Mesothelial cell of epicardium (in vitro differentiated cells): ENCODE measurements at regions not wholly inside any gene's neighbourhood (a gene's known extent, or its start where the extent isn't known, plus 50 kb on each side); places are given as distances from the start of the nearest gene placed in this dataset.
"Not testable (repeated sequence)": the region's sequence is repeated elsewhere in the genome, so short reads cannot be mapped to it uniquely, and the experiment has no call there.

Experiments used
- DNase-seq, 2 experiments: peaks; one replicate each; pipeline ENCODE4 v3.0.0; 2021; ENCODE audit warnings: low spot score in 2 of 2; ENCODE audit not compliant: unreplicated experiment in 2 of 2
- H3K27ac Mint-ChIP-seq: 2 replicates; pipeline ENCODE4 v1.8.0; 2021; ENCODE audit warnings: mixed read lengths
- H3K27me3 Mint-ChIP-seq: 2 replicates; pipeline ENCODE4 v1.8.0; 2021; ENCODE audit warnings: low read depth, mixed read lengths
- H3K36me3 Mint-ChIP-seq: 2 replicates; pipeline ENCODE4 v1.8.0; 2021; ENCODE audit warnings: mixed read lengths
- H3K4me1 Mint-ChIP-seq: 2 replicates; pipeline ENCODE4 v1.8.0; 2021; ENCODE audit warnings: mixed read lengths
- H3K4me3 Mint-ChIP-seq: 2 replicates; pipeline ENCODE4 v1.8.0; 2021; ENCODE audit warnings: mild to moderate bottlenecking, moderate library complexity, mixed read lengths
- H3K9me3 Mint-ChIP-seq: 2 replicates; pipeline ENCODE4 v1.8.0; 2021; ENCODE audit warnings: mixed read lengths
- TF ChIP-seq, protein P1 (sequence below): fragments of 200-600 bp; sonication (generic); IDR thresholded peaks from one replicate; pipeline ENCODE4 v1.5.0; 2021; ENCODE audit warnings: antibody characterized with exemption; ENCODE audit not compliant: unreplicated experiment

DNA sequence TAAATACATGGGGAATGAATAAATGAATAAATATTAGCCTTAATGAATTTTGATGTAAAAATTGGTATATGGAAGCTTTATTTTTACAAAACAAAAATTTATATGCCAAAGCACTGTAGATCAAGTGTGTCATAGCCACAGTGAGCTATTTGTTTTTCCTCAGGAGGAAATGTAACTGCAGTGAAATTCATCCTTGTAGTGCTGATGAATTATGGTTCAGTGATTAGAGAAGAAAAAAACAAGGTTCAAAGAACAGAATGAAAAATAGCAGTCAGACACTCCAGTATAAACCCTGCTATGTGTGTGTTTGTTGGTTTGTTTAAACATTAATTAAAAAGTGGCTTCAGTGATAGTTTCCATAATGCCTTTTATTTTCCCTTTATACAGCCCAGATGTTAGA is 228.0 kb upstream of the GPR149 start:
- H3K9me3 Mint-ChIP-seq, result peaks cover 6% of the 10 kb centered on the region
- H3K27ac Mint-ChIP-seq, result no peak overlapping the region
- H3K4me1 Mint-ChIP-seq, result peaks cover 6% of the 10 kb centered on the region
- no peaks in the 10 kb centered on the region for H3K36me3 Mint-ChIP-seq
- TF ChIP-seq, protein P1, sequence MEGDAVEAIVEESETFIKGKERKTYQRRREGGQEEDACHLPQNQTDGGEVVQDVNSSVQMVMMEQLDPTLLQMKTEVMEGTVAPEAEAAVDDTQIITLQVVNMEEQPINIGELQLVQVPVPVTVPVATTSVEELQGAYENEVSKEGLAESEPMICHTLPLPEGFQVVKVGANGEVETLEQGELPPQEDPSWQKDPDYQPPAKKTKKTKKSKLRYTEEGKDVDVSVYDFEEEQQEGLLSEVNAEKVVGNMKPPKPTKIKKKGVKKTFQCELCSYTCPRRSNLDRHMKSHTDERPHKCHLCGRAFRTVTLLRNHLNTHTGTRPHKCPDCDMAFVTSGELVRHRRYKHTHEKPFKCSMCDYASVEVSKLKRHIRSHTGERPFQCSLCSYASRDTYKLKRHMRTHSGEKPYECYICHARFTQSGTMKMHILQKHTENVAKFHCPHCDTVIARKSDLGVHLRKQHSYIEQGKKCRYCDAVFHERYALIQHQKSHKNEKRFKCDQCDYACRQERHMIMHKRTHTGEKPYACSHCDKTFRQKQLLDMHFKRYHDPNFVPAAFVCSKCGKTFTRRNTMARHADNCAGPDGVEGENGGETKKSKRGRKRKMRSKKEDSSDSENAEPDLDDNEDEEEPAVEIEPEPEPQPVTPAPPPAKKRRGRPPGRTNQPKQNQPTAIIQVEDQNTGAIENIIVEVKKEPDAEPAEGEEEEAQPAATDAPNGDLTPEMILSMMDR, result no peak
- H3K4me3 Mint-ChIP-seq, result no peak overlapping the region
- no peak for DNase-seq
- peaks cover 5% of the 10 kb centered on the region for H3K27me3 Mint-ChIP-seq

DNA sequence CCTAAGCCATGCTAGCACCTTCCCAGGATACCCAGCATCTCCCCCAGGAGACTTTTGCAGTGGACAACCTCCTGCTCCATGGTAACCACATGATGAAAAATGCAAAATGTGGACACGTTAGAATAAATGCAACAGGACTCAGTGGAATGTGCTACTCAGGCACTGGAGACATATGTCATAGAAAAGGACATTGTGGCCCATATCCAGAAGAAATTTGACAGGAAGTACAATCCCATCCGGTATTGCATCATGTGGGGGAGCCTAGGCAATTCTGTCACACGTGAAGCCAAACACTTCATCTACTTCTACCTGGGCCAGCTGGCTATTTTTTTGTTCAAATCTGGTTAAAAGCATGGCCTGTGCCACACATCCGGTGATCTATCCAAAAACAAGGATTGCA is 227.2 kb upstream of the GPR149 start:
- Mint-ChIP-seq H3K4me3 (no peak overlapping the region), H3K9me3 (peaks cover 6% of the 10 kb centered on the region), H3K27me3 (peaks cover 2% of the 10 kb centered on the region), H3K4me1 (peaks cover 6% of the 10 kb centered on the region), H3K27ac (no peak overlapping the region), H3K36me3 (no peaks in the 10 kb centered on the region)
- no peak for DNase-seq
- TF ChIP-seq, protein P1, result no peak

DNA sequence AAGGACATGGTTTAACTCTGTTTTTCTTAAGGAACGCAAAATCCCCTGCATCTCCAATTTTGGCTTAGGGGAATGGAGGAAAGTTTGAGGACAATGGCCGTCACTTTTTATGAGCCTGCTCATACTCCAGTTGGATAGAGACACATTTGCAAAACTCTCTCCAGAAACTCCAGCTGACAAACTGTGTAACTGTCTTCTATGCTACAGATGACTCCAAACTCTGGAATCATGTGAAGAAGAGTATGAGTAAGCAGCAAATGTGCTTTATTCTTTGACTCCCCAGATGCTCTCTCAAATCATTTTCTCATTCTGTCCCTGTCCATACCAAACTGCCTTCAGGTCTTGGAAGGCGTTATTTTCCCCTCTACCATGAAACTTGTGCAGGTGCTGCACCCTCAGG is 226.5 kb upstream of the GPR149 start:
- Mint-ChIP-seq H3K36me3 (no peaks in the 10 kb centered on the region), H3K27ac (no peak overlapping the region), H3K4me1 (peaks cover 6% of the 10 kb centered on the region), H3K27me3 (peaks cover 4% of the 10 kb centered on the region), H3K9me3 (peaks cover 6% of the 10 kb centered on the region), H3K4me3 (no peak overlapping the region)
- TF ChIP-seq, protein P1, result no peak
- no peak for DNase-seq

DNA sequence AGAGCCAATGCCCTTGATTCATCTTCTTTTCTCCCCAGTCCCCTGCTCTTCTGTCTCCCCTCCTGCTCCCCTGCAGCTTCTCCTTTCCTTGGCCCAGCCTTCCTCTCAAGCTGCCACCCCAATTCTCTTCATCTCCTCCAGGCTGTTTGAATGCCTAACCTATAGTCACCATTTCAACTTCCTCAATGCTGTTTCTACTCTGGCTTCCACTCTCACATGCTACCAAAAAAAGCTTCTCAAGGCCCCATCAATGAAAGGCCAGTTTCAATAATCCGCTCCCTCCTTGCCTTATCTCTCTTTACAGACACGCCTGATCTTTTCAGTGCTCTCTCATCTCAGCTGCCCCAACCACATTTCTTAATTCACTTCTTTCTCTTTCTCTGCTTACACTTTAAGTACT is 212.2 kb upstream of the GPR149 start:
- Mint-ChIP-seq H3K27me3 (no peaks in the 10 kb centered on the region), H3K9me3 (peaks cover 8% of the 10 kb centered on the region), H3K4me3 (no peak overlapping the region), H3K4me1 (no peaks in the 10 kb centered on the region), H3K27ac (no peak overlapping the region), H3K36me3 (no peaks in the 10 kb centered on the region)
- no peak for DNase-seq
- TF ChIP-seq, protein P1, result no peak

DNA sequence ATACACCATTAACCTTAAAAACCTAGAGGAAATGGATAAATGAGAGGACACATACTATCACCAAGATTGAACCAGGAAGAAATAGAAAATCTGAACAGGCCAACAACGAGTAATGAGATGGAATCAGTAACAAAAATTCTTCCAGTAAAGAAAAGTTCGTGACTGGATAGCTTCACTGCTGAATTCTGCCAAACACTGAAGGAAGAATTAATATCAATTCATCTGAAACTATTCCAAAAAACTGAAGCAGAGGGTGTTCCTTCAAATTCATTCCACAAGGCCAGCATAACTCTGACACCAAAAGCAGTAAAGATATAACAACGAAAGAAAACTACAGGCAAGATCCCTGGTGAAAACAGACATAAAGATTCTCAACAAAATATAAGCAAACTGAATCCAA is 195.8 kb upstream of the GPR149 start:
- no peak overlapping the region for H3K27ac Mint-ChIP-seq

DNA sequence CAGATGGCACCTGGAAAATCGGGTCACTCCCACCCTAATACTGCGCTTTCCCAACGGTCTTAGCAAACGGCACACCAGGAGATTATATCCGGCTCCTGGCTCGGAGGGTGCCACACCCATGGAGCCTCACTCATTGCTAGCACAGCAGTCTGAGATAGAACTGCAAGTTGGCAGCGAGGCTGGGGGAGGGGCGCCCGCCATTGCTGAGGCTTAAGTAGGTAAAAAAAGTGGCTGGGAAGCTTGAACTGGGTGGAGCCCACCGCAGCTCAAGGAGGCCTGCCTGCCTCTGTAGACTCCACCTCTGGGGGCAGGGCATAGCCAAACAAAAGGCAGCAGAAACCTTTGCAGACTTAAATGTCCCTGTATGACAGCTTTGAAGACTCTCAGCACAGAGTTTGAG is 189.6 kb upstream of the GPR149 start:
- H3K36me3 Mint-ChIP-seq, H3K4me3 Mint-ChIP-seq, H3K27ac Mint-ChIP-seq, DNase-seq: not testable (repeated sequence)
- Mint-ChIP-seq H3K27me3 (peaks cover 10% of the 10 kb centered on the region), H3K9me3 (peaks cover 40% of the 10 kb centered on the region), H3K4me1 (peaks cover 10% of the 10 kb centered on the region)

More for the DNA sequence above, 195.8 kb upstream of the GPR149 start:
- DNase-seq, result no peak
- Mint-ChIP-seq H3K4me3 (no peak overlapping the region), H3K27me3 (peaks cover 8% of the 10 kb centered on the region), H3K4me1 (no peaks in the 10 kb centered on the region), H3K9me3 (peaks cover 47% of the 10 kb centered on the region), H3K36me3 (no peaks in the 10 kb centered on the region)
- TF ChIP-seq, protein P1, result no peak
